Loucy (cell line): ENCODE measurements at regions not wholly inside any gene's neighbourhood (a gene's known extent, or its start where the extent isn't known, plus 50 kb on each side); places are given as distances from the start of the nearest gene placed in this dataset.

ENCODE experiments used
- H2AFZ ChIP-seq: fragments of 200-600 bp; sonication (generic); 2 replicates; pipeline ENCODE4 v1.6.0; 2016; ENCODE audit warnings: antibody characterized with exemption, mild to moderate bottlenecking, low read length, moderate library complexity
- H3F3A ChIP-seq: fragments of 200-600 bp; 2 replicates; pipeline ENCODE4 v1.6.0; 2016; ENCODE audit warnings: antibody characterized with exemption, low read depth, mild to moderate bottlenecking
- H3K27me3 ChIP-seq: fragments of 200-600 bp; sonication (generic); 2 replicates; pipeline ENCODE4 v1.6.1; 2014; ENCODE audit warnings: low read length, mild to moderate bottlenecking; ENCODE audit not compliant: insufficient read depth, poor library complexity, severe bottlenecking
- H3K36me3 ChIP-seq: fragments of 200-600 bp; sonication (generic); 2 replicates; pipeline ENCODE4 v1.6.1; 2016; ENCODE audit warnings: low read length; ENCODE audit not compliant: insufficient read depth
- H3K4me1 ChIP-seq: fragments of 200-600 bp; sonication (generic); 2 replicates; pipeline ENCODE4 v1.5.1; 2014; ENCODE audit warnings: low read length, mild to moderate bottlenecking; ENCODE audit not compliant: insufficient read depth, poor library complexity, severe bottlenecking
- H3K4me2 ChIP-seq: fragments of 200-600 bp; sonication (generic); 2 replicates; pipeline ENCODE4 v1.6.0; 2014; ENCODE audit warnings: antibody characterized with exemption, low read length, low read depth, mild to moderate bottlenecking; ENCODE audit not compliant: poor library complexity, severe bottlenecking
- H3K4me3 ChIP-seq: fragments of 200-600 bp; sonication (generic); 2 replicates; pipeline ENCODE4 v1.5.1; 2014; ENCODE audit warnings: low read length, mild to moderate bottlenecking, mixed read lengths; ENCODE audit not compliant: poor library complexity, severe bottlenecking
- H3K79me2 ChIP-seq: fragments of 200-600 bp; sonication (generic); 2 replicates; pipeline ENCODE4 v1.6.1; 2014; ENCODE audit warnings: low read length; ENCODE audit not compliant: insufficient read depth
- H3K9ac ChIP-seq: fragments of 200-600 bp; sonication (generic); 2 replicates; pipeline ENCODE4 v1.6.0; 2014; ENCODE audit warnings: mild to moderate bottlenecking, low read depth, low read length, moderate library complexity; ENCODE audit not compliant: poor library complexity, severe bottlenecking
- H3K9me2 ChIP-seq: fragments of 200-600 bp; sonication (generic); replicated peaks from 2 replicates; pipeline ENCODE4 v1.6.1; 2016; ENCODE audit warnings: low read depth, low read length, mixed read lengths
- H3K9me3 ChIP-seq: fragments of 200-600 bp; sonication (generic); 2 replicates; pipeline ENCODE4 v1.6.1; 2014; ENCODE audit warnings: mild to moderate bottlenecking, antibody characterized with exemption, low read length, low read depth; ENCODE audit not compliant: insufficient read depth
- H4K20me1 ChIP-seq: fragments of 200-600 bp; sonication (generic); 2 replicates; pipeline ENCODE4 v1.6.0; 2014; ENCODE audit warnings: antibody characterized with exemption, low read length, mild to moderate bottlenecking; ENCODE audit not compliant: insufficient read depth, poor library complexity, severe bottlenecking
- EZH2phosphoT487 ChIP-seq: fragments of 200-600 bp; IDR thresholded peaks from 2 replicates; pipeline ENCODE4 v1.6.1; 2018; ENCODE audit warnings: antibody characterized with exemption, mild to moderate bottlenecking, moderate library complexity, borderline replicate concordance
- TF ChIP-seq, protein P1 (sequence below): fragments of 200-600 bp; sonication (generic); conservative IDR thresholded peaks from 2 replicates; pipeline ENCODE4 v1.5.1; 2014; ENCODE audit warnings: mild to moderate bottlenecking, antibody characterized with exemption, low read length

DNA sequence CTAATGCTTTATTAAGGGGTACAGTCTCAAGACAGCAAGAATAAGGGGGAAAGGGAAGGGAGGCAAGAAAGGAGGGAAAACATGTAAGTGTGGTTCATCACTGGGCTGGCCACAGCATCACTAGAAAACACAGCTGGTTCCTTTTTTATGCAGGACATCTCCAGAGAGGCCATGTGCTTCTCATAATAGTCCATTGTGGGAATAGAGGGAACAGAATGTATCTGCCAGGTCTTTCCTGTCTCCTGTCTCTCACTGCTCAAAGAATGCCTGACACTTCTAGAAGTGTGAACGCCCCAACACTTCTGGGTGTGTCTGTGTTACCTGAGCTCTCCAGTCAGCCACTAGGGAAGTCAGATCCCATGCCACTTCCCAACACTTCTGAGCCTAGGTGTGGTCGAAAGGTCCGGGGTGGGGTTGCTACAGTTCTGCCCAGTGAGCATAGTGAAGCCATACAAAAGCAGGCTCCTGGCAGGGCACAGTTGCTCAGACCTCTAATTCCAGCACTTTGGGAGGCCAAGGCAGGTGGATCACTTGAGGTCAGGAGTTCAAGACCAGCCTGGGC lies 255.6 kb upstream of the SLC30A5 start:
- H3F3A ChIP-seq: no peaks in the 10 kb centered on the region
- no peak overlapping the region for H3K4me2 ChIP-seq
- peaks cover 4% of the 10 kb centered on the region for H3K4me1 ChIP-seq
- H2AFZ ChIP-seq: no peak overlapping the region
- no peaks in the 10 kb centered on the region for H3K9me3 ChIP-seq
- H3K4me3 ChIP-seq: no peak overlapping the region
- no peaks in the 10 kb centered on the region for H3K27me3 ChIP-seq
- TF ChIP-seq, protein P1, sequence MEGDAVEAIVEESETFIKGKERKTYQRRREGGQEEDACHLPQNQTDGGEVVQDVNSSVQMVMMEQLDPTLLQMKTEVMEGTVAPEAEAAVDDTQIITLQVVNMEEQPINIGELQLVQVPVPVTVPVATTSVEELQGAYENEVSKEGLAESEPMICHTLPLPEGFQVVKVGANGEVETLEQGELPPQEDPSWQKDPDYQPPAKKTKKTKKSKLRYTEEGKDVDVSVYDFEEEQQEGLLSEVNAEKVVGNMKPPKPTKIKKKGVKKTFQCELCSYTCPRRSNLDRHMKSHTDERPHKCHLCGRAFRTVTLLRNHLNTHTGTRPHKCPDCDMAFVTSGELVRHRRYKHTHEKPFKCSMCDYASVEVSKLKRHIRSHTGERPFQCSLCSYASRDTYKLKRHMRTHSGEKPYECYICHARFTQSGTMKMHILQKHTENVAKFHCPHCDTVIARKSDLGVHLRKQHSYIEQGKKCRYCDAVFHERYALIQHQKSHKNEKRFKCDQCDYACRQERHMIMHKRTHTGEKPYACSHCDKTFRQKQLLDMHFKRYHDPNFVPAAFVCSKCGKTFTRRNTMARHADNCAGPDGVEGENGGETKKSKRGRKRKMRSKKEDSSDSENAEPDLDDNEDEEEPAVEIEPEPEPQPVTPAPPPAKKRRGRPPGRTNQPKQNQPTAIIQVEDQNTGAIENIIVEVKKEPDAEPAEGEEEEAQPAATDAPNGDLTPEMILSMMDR: no peak
- TF ChIP-seq EZH2phosphoT487: no peak
- H3K36me3 ChIP-seq: no peaks in the 10 kb centered on the region
- no peaks in the 10 kb centered on the region for H3K79me2 ChIP-seq
- no peaks in the 10 kb centered on the region for H4K20me1 ChIP-seq
- no peak overlapping the region for H3K9ac ChIP-seq
- H3K9me2 ChIP-seq: no peaks in the 10 kb centered on the region

DNA sequence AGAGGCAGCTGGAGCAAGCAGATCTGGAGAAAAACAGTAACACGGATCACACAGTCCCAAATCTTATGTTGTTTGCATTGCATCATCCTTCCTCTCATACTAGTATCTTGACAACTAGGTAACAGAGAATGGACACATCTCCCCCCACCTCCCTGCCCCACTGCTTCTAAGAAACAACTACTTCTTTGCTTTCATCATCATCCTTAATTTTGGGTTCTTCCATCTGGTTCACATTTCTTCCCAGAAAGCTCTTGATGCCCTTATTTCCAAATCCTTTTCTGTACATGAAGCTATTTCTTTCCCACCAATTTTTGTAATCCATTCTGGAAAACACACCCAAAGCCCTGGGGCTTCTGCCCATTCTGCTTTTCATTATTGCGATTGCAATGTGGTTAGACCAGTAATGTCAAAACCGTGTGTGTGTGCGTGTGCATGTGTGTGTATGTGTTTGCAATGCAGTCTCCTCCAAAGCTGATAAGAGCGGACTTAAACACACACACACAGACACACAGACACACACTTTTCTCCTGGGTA lies 254.7 kb upstream of the SLC30A5 start:
- no peaks in the 10 kb centered on the region for H3K36me3 ChIP-seq
- H3K79me2 ChIP-seq: no peaks in the 10 kb centered on the region
- no peaks in the 10 kb centered on the region for H4K20me1 ChIP-seq
- H2AFZ ChIP-seq: no peak overlapping the region
- no peaks in the 10 kb centered on the region for H3K27me3 ChIP-seq
- no peak overlapping the region for H3K9ac ChIP-seq
- no peaks in the 10 kb centered on the region for H3K9me2 ChIP-seq
- no peaks in the 10 kb centered on the region for H3F3A ChIP-seq
- TF ChIP-seq, protein P1: no peak
- no peak for TF ChIP-seq EZH2phosphoT487
- H3K4me2 ChIP-seq: no peak overlapping the region
- H3K4me3 ChIP-seq: no peak overlapping the region
- no peaks in the 10 kb centered on the region for H3K9me3 ChIP-seq
- peaks cover 4% of the 10 kb centered on the region for H3K4me1 ChIP-seq

DNA sequence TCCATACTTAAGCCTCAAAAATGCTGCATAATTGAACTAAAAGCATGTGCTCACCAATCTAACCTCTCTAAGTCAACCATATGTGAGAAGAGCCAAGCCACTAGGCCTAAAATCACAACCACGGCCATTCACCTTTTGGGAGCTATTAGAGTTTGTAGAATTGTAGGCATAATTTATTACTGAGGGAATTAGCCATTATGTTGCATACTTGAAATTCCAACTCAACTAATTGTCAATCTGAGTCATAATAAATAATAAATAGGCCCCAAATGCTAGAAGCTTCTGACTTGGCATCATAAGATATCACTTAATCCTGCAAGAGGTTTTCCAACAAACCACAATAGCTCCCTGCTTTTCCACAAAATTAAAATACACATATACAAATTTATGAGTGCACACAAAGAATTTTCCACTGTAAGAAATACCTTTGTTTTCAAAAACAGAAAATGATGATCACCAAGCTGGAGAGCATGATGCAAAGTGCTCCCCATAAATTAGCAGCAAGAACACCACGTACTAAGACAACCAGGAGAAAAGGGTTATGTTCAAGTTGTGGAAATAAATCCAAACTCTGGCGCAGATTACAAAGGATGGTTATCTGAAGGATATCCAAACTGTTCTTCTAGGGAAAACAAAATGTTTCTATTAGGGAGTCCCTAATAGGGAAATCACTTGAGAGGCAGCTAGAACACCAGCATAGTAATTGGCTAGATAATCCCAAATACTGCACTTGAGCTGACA lies 250.0 kb upstream of the SLC30A5 start:
- TF ChIP-seq EZH2phosphoT487: no peak
- TF ChIP-seq, protein P1: no peak
- no peaks in the 10 kb centered on the region for H3K9me3 ChIP-seq
- H4K20me1 ChIP-seq: no peaks in the 10 kb centered on the region
- no peak overlapping the region for H2AFZ ChIP-seq
- H3K27me3 ChIP-seq: no peaks in the 10 kb centered on the region
- H3K4me2 ChIP-seq: no peak overlapping the region
- peaks cover 4% of the 10 kb centered on the region for H3K4me1 ChIP-seq
- no peak overlapping the region for H3K9ac ChIP-seq
- H3K79me2 ChIP-seq: no peaks in the 10 kb centered on the region
- H3K36me3 ChIP-seq: no peaks in the 10 kb centered on the region
- H3K9me2 ChIP-seq: no peaks in the 10 kb centered on the region
- no peaks in the 10 kb centered on the region for H3F3A ChIP-seq
- no peak overlapping the region for H3K4me3 ChIP-seq
